HL-60/S4 treated with retinoic acid at 250 ng/mL for 4 days and 3 days (cell line): ENCODE measurements at regions not wholly inside any gene's neighbourhood (a gene's known extent, or its start where the extent isn't known, plus 50 kb on each side); places are given as distances from the start of the nearest gene placed in this dataset.

Experiments used
- in situ Hi-C: fragments of 300-500 bp; cut with MboI; formaldehyde crosslinking; loops from 2 replicates; pipeline ENCODE4 v1.7.0; 2022; ENCODE audit warnings: low sequenced_read_pairs

DNA sequence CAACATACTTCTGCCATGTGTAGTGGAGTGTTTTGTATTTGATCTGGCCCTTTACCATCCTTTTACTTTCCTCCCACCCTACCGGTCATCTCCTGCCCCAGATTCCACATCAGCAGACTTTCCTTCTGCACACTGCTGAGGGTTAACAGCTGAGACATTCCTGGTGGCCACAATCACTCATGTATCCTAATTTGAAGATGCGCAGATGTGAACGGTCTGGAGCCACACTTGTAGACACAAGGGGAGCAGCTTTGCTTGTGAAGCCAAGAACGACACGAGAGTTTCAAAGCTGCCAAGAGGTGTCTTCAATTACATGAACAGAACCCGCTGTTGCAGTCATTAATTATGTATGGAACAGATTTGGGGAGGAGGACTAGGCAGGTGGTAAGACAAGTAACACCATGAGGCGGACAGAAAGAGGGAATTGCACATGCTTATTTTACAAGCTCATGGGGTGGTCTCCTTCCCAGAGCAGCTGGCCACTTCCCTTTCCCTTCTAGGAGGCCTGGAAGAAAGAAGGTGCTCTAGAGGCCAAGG lies 260.7 kb upstream of the KLHL29 start:
- in situ Hi-C loops = no loop called here

GRCh38 chr2:23127465-23127864 lies 257.5 kb upstream of the KLHL29 start:
- in situ Hi-C loops = no loop called here

GRCh38 chr2:23128684-23129292 lies 256.2 kb upstream of the KLHL29 start:
- in situ Hi-C loops = no loop called here

DNA sequence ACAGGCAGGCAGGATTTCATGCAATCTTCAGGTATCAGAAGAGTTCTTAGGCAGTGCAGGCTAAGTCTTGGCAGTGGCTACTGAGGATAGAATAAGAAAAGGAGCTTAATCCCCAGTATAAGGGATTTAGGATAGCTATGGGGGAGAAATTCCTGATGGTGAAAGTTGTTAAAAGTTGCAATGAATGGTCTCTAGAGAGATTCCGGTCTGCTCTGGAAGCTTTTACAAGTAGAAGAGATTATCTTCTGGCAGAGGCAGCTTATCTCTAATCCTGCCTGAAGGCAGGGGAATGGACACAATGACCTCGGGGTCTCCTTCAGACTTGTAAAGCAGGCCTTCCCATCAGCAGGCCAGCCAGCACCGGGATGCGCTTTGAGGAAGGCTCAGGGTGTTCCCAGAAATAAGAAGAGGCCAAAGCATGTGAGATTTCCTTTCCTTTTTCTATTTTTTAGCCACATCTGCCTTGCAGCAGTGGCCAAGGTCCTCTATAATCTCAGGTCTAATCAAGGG lies 253.9 kb upstream of the KLHL29 start:
- in situ Hi-C loops = no loop called here

DNA sequence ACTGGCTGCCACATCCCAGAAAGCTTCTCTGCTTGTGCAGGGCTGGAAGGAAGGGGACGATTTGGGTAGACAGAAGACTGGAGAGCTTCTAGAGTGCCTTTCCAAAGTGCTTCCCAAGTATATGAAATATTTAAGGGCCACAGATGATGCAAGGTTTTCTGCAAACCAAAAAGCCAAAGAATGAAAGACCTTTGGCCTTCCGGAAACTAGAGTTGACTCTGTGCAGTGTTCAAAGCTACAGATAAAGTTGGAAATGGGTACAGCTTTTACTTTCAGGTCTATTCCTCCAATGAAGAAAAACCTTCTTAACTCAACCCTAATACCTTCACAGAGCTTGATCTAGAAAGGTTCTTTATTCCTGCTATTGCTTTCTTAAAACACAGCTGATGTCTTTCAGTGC lies 253.0 kb upstream of the KLHL29 start:
- in situ Hi-C loops = no loop called here

GRCh38 chr2:23132823-23133595 lies 252.0 kb upstream of the KLHL29 start:
- in situ Hi-C loops = no loop called here

DNA sequence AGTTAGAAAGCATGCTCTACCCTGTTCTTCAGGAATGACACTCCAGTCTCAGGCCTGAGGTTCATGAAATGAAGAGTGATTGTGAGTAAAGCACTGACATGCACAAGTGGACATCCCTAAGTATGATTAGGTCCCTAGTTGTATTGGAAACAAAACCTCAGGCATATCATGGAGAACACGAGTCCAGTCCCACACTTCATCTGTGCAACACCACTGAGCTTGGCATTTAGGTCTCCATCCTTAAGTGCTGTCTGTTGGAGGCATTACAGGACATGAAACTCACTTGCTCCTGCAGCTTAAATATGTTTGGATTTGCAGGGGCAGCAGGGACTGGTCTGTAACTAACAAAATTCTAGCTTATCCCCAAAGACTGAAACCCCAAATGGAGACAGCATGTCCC lies 250.3 kb upstream of the KLHL29 start:
- in situ Hi-C loops = no loop called here

DNA sequence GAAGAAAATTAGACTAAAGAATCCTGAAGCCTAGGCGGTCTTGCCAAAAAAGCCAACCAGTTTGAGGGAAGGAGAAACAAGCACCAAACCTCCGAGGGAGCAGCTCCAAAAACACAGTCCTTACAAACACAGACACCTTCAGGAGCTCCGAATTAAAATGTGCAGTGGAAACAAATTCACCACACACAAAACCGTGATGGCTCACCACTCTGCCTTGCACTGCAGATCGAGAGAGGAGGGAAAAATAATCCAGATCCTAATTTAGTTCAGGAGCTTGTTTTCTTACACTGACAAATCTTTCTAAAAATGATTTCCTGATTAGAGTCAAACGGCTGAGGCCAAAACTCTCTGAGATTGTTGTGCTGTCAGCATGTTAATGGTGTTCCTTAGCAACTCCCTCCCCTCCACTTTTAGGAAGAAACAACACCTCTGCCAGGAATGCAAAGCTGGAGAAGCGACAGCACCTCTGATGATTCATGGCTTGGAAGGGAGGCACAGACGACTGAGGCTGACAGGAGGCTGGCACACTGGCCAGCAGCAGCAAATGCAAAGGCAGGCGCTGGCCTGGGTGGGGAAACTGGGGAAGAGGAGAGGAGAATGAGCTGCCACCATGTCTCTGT lies 249.4 kb upstream of the KLHL29 start:
- in situ Hi-C loops = no loop called here

DNA sequence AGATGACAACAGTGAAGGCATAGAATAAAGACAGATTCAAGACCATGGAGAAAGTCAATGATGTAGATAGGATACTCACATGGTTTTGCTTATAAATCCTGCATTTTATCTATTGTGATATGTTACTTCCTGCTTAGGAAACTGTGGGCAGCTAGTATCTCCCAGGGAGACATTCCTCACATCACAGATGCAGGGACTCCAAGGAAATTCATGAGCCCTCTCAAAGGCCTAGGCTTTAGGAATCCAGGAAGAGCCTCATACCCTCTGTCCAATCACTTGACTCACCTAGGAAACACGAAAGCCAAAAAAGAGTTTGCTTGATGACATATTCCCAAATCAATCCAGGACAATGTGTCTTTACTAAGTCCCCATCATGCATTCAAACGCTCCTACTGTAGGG lies 247.8 kb upstream of the KLHL29 start:
- in situ Hi-C loops = no loop called here

GRCh38 chr2:23138701-23139100 lies 246.3 kb upstream of the KLHL29 start:
- in situ Hi-C loops = no loop called here

DNA sequence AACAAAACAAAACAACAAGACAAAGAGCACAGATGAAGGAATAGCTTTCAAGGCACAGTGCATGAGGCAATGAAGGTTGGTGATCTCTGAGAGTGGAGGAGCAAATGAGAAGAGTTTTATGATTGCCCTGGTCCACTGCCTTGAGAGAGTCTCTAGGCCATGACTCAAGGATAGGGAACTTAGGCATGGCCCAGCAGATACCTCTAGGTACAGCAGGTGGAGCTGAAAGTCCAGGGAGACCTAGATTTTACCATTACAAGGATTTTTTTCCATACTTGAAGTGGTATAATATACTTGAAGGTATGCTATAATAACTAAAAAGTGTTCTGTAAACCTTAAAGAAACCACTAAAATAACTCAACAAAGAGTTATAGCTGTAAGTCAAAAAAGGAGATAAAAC lies 239.5 kb upstream of the KLHL29 start:
- in situ Hi-C loops = no loop called here

GRCh38 chr2:23146011-23146410 lies 239.0 kb upstream of the KLHL29 start:
- in situ Hi-C loops = no loop called here

DNA sequence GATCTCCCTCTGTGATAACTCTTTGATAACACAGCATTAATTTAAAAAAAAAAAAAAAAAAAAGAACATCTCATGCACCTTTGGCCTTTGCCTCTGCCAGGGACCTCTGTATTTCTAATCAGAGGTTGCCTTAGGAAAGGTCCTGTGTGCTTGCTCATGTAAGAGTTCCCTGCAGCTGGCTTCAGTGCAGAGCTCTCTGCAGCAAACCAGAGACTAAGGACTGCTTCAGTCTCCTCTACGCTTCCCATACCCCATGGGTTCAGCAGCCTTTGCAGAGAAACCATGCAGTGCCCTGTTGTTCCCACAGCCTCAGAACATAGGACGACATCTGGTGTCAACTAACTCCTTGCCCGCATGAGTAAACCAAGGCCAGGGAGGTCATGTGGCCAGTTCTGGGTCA lies 236.6 kb upstream of the KLHL29 start:
- in situ Hi-C loops = no loop called here

DNA sequence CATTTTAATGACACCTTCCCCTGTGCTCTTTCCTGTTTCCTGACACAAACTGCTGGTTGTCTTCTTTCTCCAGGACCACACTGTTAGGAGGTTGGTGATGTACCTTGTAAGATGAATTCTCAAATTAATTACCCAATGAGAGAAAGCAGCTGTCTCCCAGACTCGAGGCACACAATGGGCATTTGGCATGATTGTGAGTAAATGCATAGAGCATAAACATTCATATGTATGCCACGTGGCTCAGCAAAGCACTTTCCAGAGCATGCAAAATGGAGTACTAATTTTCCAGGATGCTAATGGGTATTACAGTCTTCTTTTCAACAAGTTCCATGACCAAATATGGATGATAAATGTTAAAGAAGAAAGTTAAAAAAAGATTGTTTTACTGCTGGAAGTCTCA lies 235.2 kb upstream of the KLHL29 start:
- in situ Hi-C loops = no loop called here

- in situ Hi-C loops = no loop called here
These were observed 231.5 kb upstream of the KLHL29 start for GRCh38 chr2:23153484-23153883.

DNA sequence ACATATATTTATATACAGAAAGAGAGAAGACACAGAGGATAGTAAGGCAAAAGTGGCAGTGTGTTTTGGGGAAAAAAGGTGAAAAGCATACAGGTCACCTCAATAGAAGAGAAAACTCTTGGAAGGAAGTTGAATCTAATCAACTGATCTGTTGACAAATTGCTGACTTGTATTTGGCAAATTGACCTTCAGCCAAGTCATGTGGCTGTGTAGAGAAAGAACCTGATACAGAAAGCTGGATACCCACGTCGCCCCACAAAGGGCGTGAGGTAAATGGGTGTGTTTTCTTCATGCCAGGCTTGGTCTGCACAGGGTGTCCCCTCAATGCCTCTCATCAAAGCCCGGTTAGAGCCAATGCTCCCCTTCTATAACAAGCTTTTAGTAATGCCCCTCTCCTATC lies 230.0 kb upstream of the KLHL29 start:
- in situ Hi-C loops = no loop called here

DNA sequence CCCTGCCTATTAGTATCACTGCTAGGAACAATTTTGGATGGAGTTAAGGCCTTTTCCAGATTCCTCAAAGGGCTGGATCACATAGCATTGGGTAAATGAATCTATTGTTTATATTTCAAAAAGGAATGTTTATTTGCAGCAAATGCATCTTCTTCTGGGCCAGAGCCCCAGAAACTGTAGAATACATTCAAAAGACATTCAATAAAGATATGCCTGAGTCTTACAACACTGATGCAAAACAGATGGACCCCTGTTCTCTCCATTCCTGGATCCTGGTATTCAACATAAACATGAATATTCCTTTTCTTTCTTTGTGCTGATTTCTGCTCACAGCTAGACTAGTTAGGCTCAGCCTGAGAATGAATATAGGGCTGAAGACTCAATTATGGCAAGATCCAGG lies 227.2 kb upstream of the KLHL29 start:
- in situ Hi-C loops = no loop called here

- in situ Hi-C loops = no loop called here
These were observed 226.7 kb upstream of the KLHL29 start for GRCh38 chr2:23158306-23158705.

- in situ Hi-C loops = no loop called here
These were observed 225.1 kb upstream of the KLHL29 start for GRCh38 chr2:23159746-23160405.

GRCh38 chr2:23164173-23164572 lies 220.8 kb upstream of the KLHL29 start:
- in situ Hi-C loops = no loop called here

- in situ Hi-C loops = no loop called here
These were observed 215.1 kb upstream of the KLHL29 start for GRCh38 chr2:23169896-23170295.
